Stromal cell of bone marrow (primary cell): ENCODE measurements at regions not wholly inside any gene's neighbourhood (a gene's known extent, or its start where the extent isn't known, plus 50 kb on each side); places are given as distances from the start of the nearest gene placed in this dataset.

Experiments
- DNase-seq: peaks from one replicate; pipeline ENCODE4 v3.0.0-alpha.2; 2012; ENCODE audit warnings: low read depth

DNA sequence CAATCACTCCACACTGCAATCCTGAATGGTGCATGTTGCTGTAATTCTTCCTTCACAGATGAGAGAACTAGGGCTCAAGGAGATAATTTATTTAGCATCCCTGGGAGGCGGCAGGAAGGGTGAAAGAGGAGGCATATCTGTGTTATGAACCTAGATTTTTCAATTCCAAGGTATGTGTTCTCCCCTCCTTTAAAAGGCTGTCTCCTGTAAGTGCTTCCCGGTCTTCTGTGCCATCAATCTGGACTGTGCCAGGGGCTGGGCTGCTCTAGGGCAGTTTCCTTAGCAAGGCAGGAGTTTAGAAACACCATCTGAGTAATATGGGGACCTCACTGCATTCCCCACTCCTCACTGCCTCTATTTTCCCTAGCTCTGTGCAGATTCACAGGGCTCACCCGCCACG is 185.0 kb downstream of the RFC3 start:
- DNase-seq, result no peak

GRCh38 chr13:34003656-34004055 is 185.7 kb downstream of the RFC3 start:
- DNase-seq, result no peak

DNA sequence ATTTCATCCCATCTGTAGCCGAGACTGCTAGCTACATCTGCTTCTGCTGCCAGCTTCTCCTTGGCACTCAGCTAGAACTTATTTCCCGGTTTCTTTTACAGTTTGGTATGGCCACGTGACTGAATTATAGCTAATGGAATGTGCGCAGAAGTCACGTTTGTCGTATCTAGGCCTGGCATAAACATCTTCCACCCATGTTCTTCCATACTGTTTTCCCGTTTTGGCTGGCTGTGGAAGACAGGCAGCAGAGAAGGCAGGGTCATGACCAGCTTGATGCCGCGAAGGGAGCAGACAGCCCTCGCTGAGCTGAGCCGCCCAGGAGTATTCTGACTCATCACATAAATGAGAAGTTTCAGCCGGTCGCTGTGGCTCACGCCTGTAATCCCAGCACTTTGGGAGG is 186.7 kb downstream of the RFC3 start:
- DNase-seq, result no peak

DNA sequence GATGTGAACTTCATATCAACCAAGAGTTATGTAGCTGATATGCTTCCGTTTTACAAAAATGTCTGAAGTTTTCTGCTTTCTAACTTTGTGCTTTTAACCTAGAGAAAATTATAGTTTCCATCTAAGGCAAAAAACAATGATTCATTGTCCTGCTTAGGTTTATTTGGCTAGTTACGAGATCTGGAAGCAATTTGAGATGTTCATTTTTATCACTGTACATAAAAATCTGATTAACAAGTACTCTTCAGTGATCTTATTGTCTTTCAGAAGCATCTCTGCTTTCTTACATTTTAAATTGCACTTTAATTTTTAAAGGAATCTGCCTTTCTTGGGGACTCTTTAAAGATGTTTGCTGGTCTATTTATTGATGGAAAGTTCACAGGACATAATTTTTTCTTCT is 188.1 kb downstream of the RFC3 start:
- no peak for DNase-seq

- no peak for DNase-seq
These were observed 193.7 kb downstream of the RFC3 start for GRCh38 chr13:34011552-34012085.

- DNase-seq, result no peak
These were observed 194.4 kb downstream of the RFC3 start for GRCh38 chr13:34012382-34012781.

DNA sequence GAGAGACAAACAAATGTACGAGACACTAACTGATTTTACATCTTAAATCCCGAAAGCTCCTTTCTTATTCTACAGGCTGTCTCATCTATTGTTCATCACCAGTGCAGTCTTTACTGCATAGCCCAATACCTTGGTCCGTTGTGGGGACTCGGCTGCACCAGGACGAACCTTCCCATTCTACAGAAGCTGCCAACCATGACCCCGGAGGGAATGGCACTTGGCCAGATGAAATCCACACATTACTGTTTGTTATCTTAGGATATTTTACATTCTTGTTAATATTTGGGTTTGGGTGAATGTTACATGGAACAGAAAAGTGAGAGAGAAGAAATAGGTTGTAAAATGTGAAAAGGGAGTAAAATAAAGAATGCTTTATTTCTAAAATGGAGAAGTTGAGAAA is 195.1 kb downstream of the RFC3 start:
- DNase-seq, result no peak

DNA sequence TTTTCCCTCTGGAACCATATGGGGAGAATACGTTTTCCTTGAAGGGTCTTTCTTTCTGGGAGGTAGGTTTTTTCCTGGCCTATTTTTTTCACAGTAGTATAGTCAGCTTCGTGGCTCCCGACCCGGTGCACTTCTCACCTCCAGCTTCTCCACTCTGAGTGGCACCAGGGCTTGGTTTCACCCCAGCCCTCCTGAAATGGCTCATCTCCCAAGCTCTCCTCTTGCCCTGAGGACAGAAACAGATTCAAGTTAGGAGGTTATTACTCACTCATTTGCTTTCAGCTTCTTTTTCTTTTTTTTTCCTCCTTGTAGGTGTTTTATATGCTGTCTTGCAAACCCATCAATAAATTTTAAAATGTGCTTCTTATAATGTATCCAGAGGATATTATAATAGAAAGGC is 199.3 kb downstream of the RFC3 start:
- no peak for DNase-seq

GRCh38 chr13:34019870-34020269 is 201.9 kb downstream of the RFC3 start:
- no peak for DNase-seq

GRCh38 chr13:34020388-34020787 is 202.4 kb downstream of the RFC3 start:
- DNase-seq, result no peak

DNA sequence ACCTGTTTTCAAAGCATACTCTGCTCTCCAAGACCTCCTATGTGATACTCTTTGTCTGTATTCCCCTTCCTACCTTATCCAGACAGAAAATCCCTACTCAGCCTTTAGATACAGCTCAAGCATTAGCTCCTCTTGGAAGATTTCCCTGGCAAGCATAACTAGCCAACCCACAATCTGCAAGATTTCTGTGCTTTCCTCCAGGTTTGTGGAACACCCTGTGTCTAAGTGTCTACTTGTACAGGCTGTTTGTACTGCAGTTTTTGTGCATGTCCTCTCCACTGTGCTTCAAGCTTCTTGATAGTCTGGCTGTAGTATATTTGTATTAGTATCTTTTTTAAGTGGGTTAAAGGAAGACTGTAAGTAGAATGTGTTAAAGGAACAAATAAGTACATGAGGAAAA is 203.7 kb downstream of the RFC3 start:
- no peak for DNase-seq

DNA sequence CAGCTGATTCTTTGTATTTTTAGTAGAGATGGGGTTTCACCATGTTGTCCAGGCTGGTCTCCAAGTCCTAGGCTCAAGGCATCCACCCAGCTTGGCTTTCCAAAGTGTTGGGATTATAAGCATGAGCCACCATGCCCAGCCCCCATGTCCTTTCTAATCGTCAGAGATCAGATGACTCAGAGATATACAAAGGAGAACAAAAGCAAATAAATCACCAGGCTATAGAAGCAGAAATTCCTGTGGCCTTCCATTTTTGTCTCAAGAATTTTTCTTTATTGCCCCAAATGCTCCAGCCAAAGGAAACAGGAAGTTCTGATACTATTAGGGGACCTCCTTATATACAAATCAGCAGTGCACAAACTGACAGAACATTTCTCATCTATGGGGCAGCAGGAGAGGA is 207.8 kb downstream of the RFC3 start:
- peak; percentile 32 for DNase-seq

GRCh38 chr13:34026308-34026707 is 208.4 kb downstream of the RFC3 start:
- no peak for DNase-seq

- no peak for DNase-seq
These were observed 210.8 kb downstream of the RFC3 start for GRCh38 chr13:34028496-34029442.

- DNase-seq, result no peak
These were observed 212.8 kb downstream of the RFC3 start for GRCh38 chr13:34030782-34031181.

- DNase-seq, result no peak
These were observed 213.7 kb downstream of the RFC3 start for GRCh38 chr13:34031610-34032009.

DNA sequence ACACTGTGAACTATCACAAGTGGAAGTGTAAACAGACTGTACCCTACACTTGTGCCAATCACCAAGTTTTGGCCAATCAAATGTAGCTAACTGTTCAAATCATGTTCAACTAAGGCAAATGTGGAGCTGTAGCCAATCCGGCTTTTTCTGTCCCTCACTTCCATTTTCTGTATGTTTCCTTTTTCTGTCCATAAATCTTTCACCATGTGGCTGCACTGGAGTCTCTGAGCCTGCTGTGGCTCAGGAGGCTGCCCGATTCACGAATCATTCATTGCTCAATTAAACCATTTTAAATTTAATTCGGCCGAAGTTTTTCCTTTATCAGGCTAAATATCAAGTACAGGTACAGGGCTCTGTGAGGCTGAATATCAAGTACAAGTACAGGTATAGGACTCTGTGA is 216.5 kb downstream of the RFC3 start:
- DNase-seq, result no peak

- DNase-seq, result no peak
These were observed 217.2 kb downstream of the RFC3 start for GRCh38 chr13:34035178-34035577.

DNA sequence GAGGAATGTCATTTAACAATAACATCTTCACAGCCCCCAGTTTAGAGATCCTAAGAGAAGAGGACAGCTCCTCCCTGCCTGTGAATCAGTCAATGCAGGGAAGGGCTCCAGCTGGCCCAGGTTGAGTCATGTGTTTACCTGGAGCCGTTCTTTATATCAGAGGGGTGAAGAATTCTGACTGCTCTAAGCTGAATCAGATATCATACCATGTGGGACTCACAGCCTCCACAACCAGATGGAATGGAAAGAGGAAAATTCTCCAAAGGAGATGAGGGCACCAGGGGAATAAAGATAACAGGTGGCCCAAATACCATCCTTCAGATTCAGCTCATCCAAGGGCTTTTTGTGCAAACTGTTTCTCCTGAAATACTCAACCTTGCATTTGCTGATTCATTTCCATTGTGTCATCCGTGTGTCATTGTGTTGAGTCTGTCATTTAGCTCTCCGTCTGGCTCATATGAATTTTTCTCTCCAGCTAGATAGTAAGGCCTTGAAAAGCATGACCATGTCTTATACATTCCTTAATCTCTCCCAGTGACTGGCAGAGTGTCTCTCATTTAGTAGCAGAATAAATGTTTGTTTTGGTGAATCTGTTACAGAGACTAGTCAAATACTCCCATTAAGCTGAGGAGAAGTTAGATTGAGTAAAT is 217.9 kb downstream of the RFC3 start:
- DNase-seq, result no peak

DNA sequence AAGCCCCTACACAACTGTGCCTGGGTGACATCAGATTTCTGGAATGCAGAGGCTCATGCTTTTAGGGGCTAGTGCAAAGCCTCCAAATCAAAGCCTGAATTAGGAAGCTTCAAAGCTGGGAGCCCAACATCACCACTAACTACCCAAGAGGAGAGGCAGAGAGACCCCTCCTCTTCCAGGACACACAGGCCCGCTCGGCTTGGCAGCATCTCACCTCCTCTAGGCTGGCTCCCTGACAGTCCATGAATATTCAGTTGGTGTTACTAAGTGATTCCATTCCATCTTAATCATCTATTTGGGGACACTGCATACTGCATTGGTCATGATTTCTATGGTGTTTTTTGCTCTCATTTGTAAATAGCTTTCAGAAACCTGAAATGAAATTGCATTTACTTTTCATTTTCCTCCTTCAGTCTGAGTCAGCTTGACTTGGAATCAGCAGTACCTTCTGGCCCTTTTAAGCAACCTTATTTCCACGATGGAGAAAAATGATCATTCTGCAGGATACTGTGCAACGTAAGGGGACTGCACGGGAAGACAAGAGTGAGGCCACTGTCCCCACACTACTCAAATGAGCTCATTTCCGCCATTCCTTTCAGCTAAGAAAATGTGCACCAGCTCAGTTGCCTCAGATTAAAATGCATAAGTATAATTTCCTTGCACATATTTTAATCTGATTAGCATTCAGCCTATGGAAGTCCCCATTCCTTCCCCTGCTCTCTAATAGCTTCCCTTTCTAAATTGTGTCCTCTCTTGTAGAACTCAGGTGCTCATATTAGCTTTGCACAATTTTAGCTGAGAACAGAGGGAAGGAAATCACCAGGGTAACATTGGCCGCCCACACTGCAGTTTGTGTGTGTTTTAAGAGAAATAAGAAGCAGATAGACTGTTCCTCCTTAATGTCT is 219.9 kb downstream of the RFC3 start:
- no peak for DNase-seq

GRCh38 chr13:34038541-34039068 is 220.7 kb downstream of the RFC3 start:
- DNase-seq, result no peak

DNA sequence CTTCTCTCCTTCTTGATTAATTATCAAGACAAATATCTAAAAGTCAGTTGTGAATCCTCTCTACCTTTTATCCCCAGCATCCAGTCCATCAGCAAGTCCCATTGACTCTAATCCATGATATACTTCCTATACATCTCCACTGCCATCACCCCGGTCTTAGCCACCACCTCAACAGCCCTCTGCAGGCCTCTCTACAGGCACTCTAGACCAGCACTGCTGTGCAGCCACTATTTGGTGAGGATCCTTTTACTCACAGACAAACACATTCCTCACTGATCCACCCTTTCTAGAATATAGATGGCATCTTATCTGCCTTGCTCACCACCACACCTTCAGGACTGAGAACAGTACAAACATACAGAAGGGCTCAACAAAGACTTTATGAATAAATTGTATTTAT is 221.7 kb downstream of the RFC3 start:
- no peak for DNase-seq
